Colonic mucosa (tissue), 4 donors: ENCODE measurements at regions not wholly inside any gene's neighbourhood (a gene's known extent, or its start where the extent isn't known, plus 50 kb on each side); places are given as distances from the start of the nearest gene placed in this dataset.

Source experiments
- DNase-seq: peaks from one replicate; pipeline ENCODE4 v3.0.0-alpha.2; 2020
- H3K27ac ChIP-seq: fragments of 200-600 bp; one replicate; pipeline ENCODE4 v1.8.0; 2021
- H3K27me3 ChIP-seq: fragments of 200-600 bp; one replicate; pipeline ENCODE4 v1.8.0; 2021
- H3K36me3 ChIP-seq: fragments of 200-600 bp; one replicate; pipeline ENCODE4 v1.8.0; 2021
- H3K4me1 ChIP-seq: fragments of 200-600 bp; one replicate; pipeline ENCODE4 v1.8.0; 2021; ENCODE audit warnings: mild to moderate bottlenecking
- H3K4me3 ChIP-seq: fragments of 200-600 bp; one replicate; pipeline ENCODE4 v1.8.0; 2021
- H3K9ac ChIP-seq, 2 donors: one replicate each; pipeline ENCODE4 v1.7.0; 2013; ENCODE audit warnings: control low read depth in 2 of 2, low read depth in 2 of 2, low read length in 2 of 2
- H3K9me3 ChIP-seq: fragments of 200-600 bp; one replicate; pipeline ENCODE4 v1.8.0; 2021
- intact Hi-C: fragments of 100-400 bp; cut with DNase I; formaldehyde crosslinking; loops from one replicate; pipeline ENCODE4 v1.14.1; 2022
- TF ChIP-seq, protein P1 (sequence below): fragments of 200-600 bp; IDR thresholded peaks from one replicate; pipeline ENCODE4 v1.8.0; 2022; ENCODE audit warnings: antibody characterized with exemption, mild to moderate bottlenecking
- donor health status: healthy.
- donor health status: DM: no; HTN: no; CAD: no.
- donor health status: DM: no; HTN: no; CAD: no.

DNA sequence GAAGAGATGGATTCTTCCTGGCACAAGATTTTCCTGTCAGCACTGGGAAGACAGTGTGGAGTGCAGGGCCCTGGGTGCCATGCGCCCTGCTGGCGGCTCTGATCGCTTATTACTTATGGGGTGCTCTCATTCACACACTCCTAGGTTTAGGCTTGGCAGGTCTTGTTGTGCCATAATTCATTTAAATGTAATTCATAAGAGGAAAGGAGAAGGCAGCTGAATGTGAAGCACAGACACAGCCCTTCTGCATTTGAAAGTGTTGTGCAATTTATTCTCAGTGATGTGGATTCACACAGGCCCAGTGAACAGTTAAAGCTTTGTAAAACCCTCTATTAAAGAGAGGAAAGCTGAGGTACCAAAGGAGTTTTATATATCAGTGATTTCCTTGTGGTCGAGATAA lies 249.7 kb downstream of the C4orf33 start:
- H3K36me3 ChIP-seq = no peaks in the 10 kb centered on the region
- no peaks in the 10 kb centered on the region for H3K9me3 ChIP-seq
- no peaks in the 10 kb centered on the region for H3K27me3 ChIP-seq
- H3K27ac ChIP-seq = no peak overlapping the region
- intact Hi-C loops = no loop called here
- no peaks in the 10 kb centered on the region for H3K4me1 ChIP-seq
- H3K9ac ChIP-seq = no peak overlapping the region
- no peak for DNase-seq
- H3K4me3 ChIP-seq = no peak overlapping the region
- TF ChIP-seq, protein P1, sequence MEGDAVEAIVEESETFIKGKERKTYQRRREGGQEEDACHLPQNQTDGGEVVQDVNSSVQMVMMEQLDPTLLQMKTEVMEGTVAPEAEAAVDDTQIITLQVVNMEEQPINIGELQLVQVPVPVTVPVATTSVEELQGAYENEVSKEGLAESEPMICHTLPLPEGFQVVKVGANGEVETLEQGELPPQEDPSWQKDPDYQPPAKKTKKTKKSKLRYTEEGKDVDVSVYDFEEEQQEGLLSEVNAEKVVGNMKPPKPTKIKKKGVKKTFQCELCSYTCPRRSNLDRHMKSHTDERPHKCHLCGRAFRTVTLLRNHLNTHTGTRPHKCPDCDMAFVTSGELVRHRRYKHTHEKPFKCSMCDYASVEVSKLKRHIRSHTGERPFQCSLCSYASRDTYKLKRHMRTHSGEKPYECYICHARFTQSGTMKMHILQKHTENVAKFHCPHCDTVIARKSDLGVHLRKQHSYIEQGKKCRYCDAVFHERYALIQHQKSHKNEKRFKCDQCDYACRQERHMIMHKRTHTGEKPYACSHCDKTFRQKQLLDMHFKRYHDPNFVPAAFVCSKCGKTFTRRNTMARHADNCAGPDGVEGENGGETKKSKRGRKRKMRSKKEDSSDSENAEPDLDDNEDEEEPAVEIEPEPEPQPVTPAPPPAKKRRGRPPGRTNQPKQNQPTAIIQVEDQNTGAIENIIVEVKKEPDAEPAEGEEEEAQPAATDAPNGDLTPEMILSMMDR = no peak

DNA sequence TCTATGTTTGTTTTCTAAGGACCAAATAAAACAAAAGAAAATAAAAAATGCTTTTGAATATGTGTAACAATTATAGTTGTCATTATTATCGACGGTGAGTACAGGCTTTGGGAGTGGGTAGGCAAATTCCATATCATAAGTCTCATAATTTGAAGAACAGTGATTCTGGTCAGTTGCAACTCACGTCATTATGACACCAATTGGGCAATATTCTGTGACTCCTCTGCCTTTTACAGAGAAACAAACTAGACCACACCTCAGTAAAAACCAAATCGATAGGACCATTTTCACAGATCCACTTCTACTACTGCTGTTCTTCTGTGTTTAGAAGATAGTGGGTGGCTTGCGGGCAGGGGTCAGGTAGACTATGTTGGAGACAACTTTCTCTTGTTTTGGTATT lies 250.1 kb downstream of the C4orf33 start:
- H3K36me3 ChIP-seq = no peaks in the 10 kb centered on the region
- intact Hi-C loops = no loop called here
- H3K27ac ChIP-seq = no peak overlapping the region
- TF ChIP-seq, protein P1 = no peak
- no peaks in the 10 kb centered on the region for H3K9me3 ChIP-seq
- H3K27me3 ChIP-seq = no peaks in the 10 kb centered on the region
- H3K9ac ChIP-seq = no peak overlapping the region
- no peak overlapping the region for H3K4me3 ChIP-seq
- no peaks in the 10 kb centered on the region for H3K4me1 ChIP-seq
- DNase-seq = no peak

DNA sequence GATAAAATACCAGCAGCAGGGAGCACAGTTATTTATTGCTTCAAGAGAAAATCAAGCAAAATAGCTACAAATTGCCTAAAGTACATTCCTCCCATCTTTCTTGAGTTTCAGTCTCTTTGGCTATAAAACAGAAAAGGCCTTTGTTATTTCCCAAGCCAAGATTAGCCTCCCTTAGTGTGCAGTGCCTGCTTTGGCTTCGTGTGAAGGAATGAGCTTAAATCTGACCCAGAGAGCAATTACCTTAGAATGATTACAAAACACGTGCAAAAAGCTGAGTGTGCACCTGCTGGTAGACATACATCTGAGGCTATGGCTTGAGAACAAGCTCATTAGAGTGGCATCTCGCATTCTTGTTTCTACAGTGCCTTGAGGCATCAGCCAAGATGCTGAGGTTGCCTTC lies 250.8 kb downstream of the C4orf33 start:
- Histone ChIP-seq H3K36me3 (no peaks in the 10 kb centered on the region), H3K4me3 (no peak overlapping the region), H3K27me3 (no peaks in the 10 kb centered on the region), H3K4me1 (no peaks in the 10 kb centered on the region), H3K9me3 (no peaks in the 10 kb centered on the region), H3K27ac (no peak overlapping the region), H3K9ac (no peak overlapping the region)
- TF ChIP-seq, protein P1 = no peak
- intact Hi-C loops = no loop called here
- DNase-seq = no peak

DNA sequence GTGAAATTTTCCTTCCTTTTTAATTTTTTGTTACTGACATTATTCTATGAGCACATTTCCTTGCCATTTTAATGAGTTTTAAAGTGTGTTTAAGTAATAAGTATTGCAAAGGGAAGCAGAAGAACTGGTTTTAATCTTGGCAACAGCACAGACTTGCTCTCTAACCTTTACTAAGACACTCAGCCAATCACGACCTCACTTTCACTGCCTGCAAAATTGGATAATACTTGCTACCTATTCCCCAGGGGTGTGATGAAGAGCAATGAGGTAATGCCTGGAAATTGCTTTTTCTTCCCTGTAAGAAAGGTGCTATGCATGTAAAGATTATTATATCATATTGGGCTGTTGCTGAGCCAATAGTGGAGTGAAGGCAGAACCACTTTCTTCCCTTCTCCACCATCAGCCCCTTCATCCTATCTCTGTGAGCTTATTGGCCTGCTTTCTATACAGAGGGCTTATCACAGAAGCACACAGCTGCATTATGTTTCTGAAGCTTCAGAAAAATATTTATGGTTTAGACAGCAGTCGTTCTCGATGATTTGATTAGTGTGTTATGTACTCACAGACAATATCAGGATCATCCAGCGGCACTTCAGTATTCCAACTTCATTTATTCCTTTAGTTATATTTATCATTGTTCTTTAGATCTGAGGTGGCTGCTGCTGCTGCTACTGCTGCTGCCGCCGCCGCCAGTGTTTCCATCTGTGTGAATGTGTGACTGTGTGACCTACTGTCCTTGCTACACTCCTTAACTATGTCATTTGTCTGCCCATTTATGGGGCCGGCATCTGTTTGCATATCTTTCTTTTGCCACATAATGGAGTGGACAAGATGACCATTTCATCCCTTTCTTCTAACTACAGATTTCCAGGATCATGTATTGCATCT lies 255.1 kb downstream of the C4orf33 start:
- no peak overlapping the region for H3K9ac ChIP-seq
- TF ChIP-seq, protein P1 = no peak
- no peaks in the 10 kb centered on the region for H3K36me3 ChIP-seq
- no peaks in the 10 kb centered on the region for H3K9me3 ChIP-seq
- intact Hi-C loops = no loop called here
- no peak overlapping the region for H3K4me3 ChIP-seq
- no peaks in the 10 kb centered on the region for H3K4me1 ChIP-seq
- H3K27ac ChIP-seq = no peak overlapping the region
- no peaks in the 10 kb centered on the region for H3K27me3 ChIP-seq
- DNase-seq = no peak

DNA sequence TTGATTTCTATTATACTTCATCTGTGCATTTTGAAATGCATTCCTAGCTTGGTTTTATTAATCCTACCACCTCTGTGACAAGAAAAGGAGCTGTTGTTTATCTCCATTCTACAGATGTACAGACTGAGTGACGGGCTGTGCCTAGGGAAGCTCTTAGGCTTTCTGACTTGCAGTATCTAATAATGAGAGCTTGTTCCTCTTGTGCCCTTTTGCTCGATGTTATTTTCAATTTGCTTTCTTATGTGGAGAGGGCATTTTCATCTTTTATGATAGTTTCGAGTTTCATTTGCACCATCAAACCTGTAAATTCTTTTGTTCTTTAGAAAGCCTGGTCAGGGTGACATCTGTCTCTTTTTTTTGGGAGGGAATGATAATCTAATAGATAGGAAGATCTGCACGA lies 256.5 kb downstream of the C4orf33 start:
- Histone ChIP-seq H3K36me3 (no peaks in the 10 kb centered on the region), H3K4me1 (no peaks in the 10 kb centered on the region), H3K9ac (no peak overlapping the region), H3K9me3 (no peaks in the 10 kb centered on the region), H3K4me3 (no peak overlapping the region), H3K27ac (no peak overlapping the region), H3K27me3 (no peaks in the 10 kb centered on the region)
- intact Hi-C loops = no loop called here
- no peak for DNase-seq
- TF ChIP-seq, protein P1 = no peak
